OCI-LY7 (cell line): ENCODE measurements at regions not wholly inside any gene's neighbourhood (a gene's known extent, or its start where the extent isn't known, plus 50 kb on each side); places are given as distances from the start of the nearest gene placed in this dataset.

ENCODE experiments used
- BruUV-seq: library from RNA; stranded (reverse); fragments of 400-500 nt; replicated peaks from 2 replicates; lab custom pipeline; 2021; lab: Mats Ljungman, UMichigan
- CTCF ChIA-PET: fragments of 300-600 bp; sonication (Branson Sonifier 250); formaldehyde crosslinking; loops from one replicate; lab custom pipeline; 2022; ENCODE audit warnings: antibody characterized with exemption; ENCODE audit not compliant: unreplicated experiment; lab: Charles Lee
- POLR2A ChIA-PET: fragments of 300-600 bp; sonication (Branson Sonifier 250); formaldehyde crosslinking; loops from one replicate; lab custom pipeline; 2022; ENCODE audit warnings: antibody characterized with exemption; lab: Charles Lee
- DNase-seq: peaks from one replicate; pipeline ENCODE4 v3.0.0-alpha.2; 2015; ENCODE audit warnings: low spot score
- H2AFZ ChIP-seq: fragments of 200-600 bp; sonication (generic), shearing (Covaris generic); 2 replicates; pipeline ENCODE4 v1.6.1; 2014; ENCODE audit warnings: mild to moderate bottlenecking, antibody characterized with exemption, low read length, moderate library complexity
- H3K27ac ChIP-seq: fragments of 200-600 bp; sonication (generic); 2 replicates; pipeline ENCODE4 v1.5.1; 2014; ENCODE audit warnings: mixed run types, low read depth, mild to moderate bottlenecking, moderate library complexity, low read length, inconsistent platforms; ENCODE audit not compliant: poor library complexity, severe bottlenecking
- H3K36me3 ChIP-seq: fragments of 200-600 bp; sonication (generic); 2 replicates; pipeline ENCODE4 v1.6.1; 2014; ENCODE audit warnings: mild to moderate bottlenecking, antibody characterized with exemption, low read length, moderate library complexity, mixed read lengths; ENCODE audit not compliant: insufficient read depth
- H3K4me1 ChIP-seq: fragments of 200-600 bp; sonication (generic); 2 replicates; pipeline ENCODE4 v1.5.1; 2014; ENCODE audit warnings: mild to moderate bottlenecking, low read length; ENCODE audit not compliant: insufficient read depth, poor library complexity, severe bottlenecking
- H3K4me2 ChIP-seq: fragments of 200-600 bp; sonication (generic); 2 replicates; pipeline ENCODE4 v1.6.1; 2014; ENCODE audit warnings: mild to moderate bottlenecking, low read length
- H3K4me3 ChIP-seq: fragments of 200-600 bp; sonication (generic); 2 replicates; pipeline ENCODE4 v1.5.1; 2014; ENCODE audit warnings: mild to moderate bottlenecking, low read depth, low read length; ENCODE audit not compliant: poor library complexity, severe bottlenecking
- H3K79me2 ChIP-seq: fragments of 200-600 bp; sonication (generic); 2 replicates; pipeline ENCODE4 v1.6.1; 2016; ENCODE audit warnings: low read depth, mild to moderate bottlenecking, low read length, moderate library complexity, mixed read lengths; ENCODE audit not compliant: insufficient read depth
- H3K9me2 ChIP-seq: fragments of 200-600 bp; sonication (generic); 2 replicates; pipeline ENCODE4 v1.6.1; 2016; ENCODE audit warnings: mild to moderate bottlenecking, low read length, mixed read lengths; ENCODE audit not compliant: insufficient read depth
- H3K9me3 ChIP-seq: fragments of 200-600 bp; sonication (generic); 2 replicates; pipeline ENCODE4 v1.6.1; 2014; ENCODE audit warnings: mild to moderate bottlenecking, mixed run types, low read length, mixed read lengths
- H4K20me1 ChIP-seq: fragments of 200-600 bp; sonication (generic); 2 replicates; pipeline ENCODE4 v1.6.1; 2014; ENCODE audit warnings: mild to moderate bottlenecking, antibody characterized with exemption, low read length, moderate library complexity, mixed read lengths; ENCODE audit not compliant: insufficient read depth
- EZH2phosphoT487 ChIP-seq: fragments of 200-600 bp; sonication (generic); IDR thresholded peaks from 2 replicates; pipeline ENCODE4 v1.6.1; 2018; ENCODE audit warnings: low read depth, borderline replicate concordance, mild to moderate bottlenecking, mixed run types, antibody characterized with exemption, low read length, moderate library complexity, mixed read lengths
- intact Hi-C: fragments of 100-400 bp; cut with micrococcal nuclease; formaldehyde crosslinking; loops from one replicate; pipeline ENCODE4 v1.10.0; 2022; ENCODE audit not compliant: unreplicated experiment
- TF ChIP-seq, protein P1 (sequence below): fragments of 200-600 bp; sonication (generic); conservative IDR thresholded peaks from 2 replicates; pipeline ENCODE4 v1.5.1; 2014; ENCODE audit warnings: mild to moderate bottlenecking, antibody characterized with exemption, low read length, moderate library complexity, mixed read lengths

DNA sequence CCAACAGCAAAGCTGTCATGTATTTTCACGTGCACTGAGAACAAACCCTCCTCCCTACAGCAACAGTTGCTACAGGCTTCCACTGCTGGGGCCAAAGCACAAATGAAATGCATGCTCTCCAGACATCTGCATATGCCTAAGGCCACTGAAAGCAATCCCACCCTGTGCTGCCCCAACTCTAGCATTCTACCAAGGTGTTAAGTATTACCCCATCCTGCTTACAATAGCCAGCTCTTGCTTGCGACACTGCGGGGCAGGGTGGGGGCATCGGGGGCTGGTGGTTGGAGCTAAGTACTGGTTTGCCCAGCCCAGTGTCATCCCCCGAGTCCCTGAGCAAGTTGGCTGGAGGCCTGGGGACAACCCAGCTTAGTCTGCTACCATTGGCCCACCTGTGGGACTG lies 742.5 kb downstream of the TDRD15 start:
- Histone ChIP-seq H3K9me3 (no peaks in the 10 kb centered on the region), H4K20me1 (no peaks in the 10 kb centered on the region), H3K4me2 (no peak overlapping the region), H3K79me2 (no peaks in the 10 kb centered on the region), H3K9me2 (no peaks in the 10 kb centered on the region), H3K4me3 (no peak overlapping the region), H3K4me1 (no peaks in the 10 kb centered on the region), H2AFZ (no peak overlapping the region), H3K36me3 (no peaks in the 10 kb centered on the region), H3K27ac (no peak overlapping the region)
- intact Hi-C loops, result no loop called here
- TF ChIP-seq EZH2phosphoT487, result no peak
- TF ChIP-seq, protein P1, sequence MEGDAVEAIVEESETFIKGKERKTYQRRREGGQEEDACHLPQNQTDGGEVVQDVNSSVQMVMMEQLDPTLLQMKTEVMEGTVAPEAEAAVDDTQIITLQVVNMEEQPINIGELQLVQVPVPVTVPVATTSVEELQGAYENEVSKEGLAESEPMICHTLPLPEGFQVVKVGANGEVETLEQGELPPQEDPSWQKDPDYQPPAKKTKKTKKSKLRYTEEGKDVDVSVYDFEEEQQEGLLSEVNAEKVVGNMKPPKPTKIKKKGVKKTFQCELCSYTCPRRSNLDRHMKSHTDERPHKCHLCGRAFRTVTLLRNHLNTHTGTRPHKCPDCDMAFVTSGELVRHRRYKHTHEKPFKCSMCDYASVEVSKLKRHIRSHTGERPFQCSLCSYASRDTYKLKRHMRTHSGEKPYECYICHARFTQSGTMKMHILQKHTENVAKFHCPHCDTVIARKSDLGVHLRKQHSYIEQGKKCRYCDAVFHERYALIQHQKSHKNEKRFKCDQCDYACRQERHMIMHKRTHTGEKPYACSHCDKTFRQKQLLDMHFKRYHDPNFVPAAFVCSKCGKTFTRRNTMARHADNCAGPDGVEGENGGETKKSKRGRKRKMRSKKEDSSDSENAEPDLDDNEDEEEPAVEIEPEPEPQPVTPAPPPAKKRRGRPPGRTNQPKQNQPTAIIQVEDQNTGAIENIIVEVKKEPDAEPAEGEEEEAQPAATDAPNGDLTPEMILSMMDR, result no peak
- no TSS peak for BruUV-seq
- POLR2A ChIA-PET, result no interaction called here
- DNase-seq, result no peak
- CTCF ChIA-PET, result no interaction called here

DNA sequence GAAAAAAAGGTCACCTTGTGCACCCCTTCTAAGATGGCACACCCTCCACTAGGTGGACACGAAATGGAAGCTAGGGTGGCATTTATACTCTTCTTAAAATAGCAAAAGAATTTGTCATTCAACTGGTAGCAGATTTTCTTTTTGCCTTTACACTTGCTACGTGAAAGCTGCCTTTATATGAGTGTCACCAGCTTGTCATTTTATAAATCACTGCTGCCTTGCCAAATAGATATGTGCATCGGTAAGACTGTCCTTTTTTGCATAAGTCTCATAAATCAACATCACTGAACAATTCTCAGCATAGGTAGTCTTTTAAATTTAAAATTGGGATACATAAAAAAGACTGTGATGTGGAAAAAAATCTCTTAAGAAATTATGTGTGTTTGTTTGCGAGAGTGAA lies 764.1 kb downstream of the TDRD15 start:
- DNase-seq, result no peak
- intact Hi-C loops, result no loop called here
- no peak overlapping the region for H3K27ac ChIP-seq
- no peak overlapping the region for H3K4me3 ChIP-seq
- no peak for TF ChIP-seq EZH2phosphoT487
- TF ChIP-seq, protein P1, result no peak
- ChIA-PET CTCF (no interaction called here), POLR2A (no interaction called here)
- no peaks in the 10 kb centered on the region for H3K9me2 ChIP-seq
- no peaks in the 10 kb centered on the region for H3K79me2 ChIP-seq
- H3K9me3 ChIP-seq, result no peaks in the 10 kb centered on the region
- H3K36me3 ChIP-seq, result no peaks in the 10 kb centered on the region
- H3K4me2 ChIP-seq, result no peak overlapping the region
- BruUV-seq, result no TSS peak
- no peak overlapping the region for H2AFZ ChIP-seq
- no peaks in the 10 kb centered on the region for H3K4me1 ChIP-seq
- H4K20me1 ChIP-seq, result no peaks in the 10 kb centered on the region

DNA sequence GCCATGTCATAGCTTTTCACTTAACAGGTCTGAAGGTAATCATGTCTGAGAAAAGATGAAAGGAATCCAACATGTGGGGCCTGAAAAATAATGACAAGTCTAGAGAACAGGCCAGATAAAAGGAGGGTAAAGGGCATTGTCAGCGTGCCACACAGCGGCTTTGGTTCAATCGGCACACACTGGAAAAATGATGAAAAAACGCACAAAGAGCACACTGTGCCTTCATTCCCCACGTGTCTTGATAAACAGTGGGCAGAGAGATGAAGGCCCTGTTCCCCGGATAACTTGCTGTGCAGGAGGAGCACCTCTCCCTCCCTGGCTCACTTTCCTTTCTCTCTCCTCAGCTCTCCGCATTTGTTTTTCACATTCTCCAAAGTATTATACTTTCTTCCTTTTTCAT lies 766.3 kb downstream of the TDRD15 start:
- DNase-seq, result no peak
- TF ChIP-seq, protein P1, result no peak
- TF ChIP-seq EZH2phosphoT487, result no peak
- H3K79me2 ChIP-seq, result no peaks in the 10 kb centered on the region
- ChIA-PET CTCF (no interaction called here), POLR2A (no interaction called here)
- H3K36me3 ChIP-seq, result no peaks in the 10 kb centered on the region
- intact Hi-C loops, result no loop called here
- no peaks in the 10 kb centered on the region for H3K9me2 ChIP-seq
- H3K9me3 ChIP-seq, result no peaks in the 10 kb centered on the region
- no peak overlapping the region for H2AFZ ChIP-seq
- H3K4me2 ChIP-seq, result no peak overlapping the region
- H4K20me1 ChIP-seq, result no peaks in the 10 kb centered on the region
- H3K4me3 ChIP-seq, result no peak overlapping the region
- BruUV-seq, result no TSS peak
- H3K27ac ChIP-seq, result no peak overlapping the region
- H3K4me1 ChIP-seq, result no peaks in the 10 kb centered on the region
